ENCODE measurements at regions not wholly inside any gene's neighbourhood (a gene's known extent, or its start where the extent isn't known, plus 50 kb on each side); places are given as distances from the start of the nearest gene placed in this dataset.

GRCh38 chr10:36367362-36367761 is 725.3 kb upstream of the FZD8 start:
- no peaks in the 10 kb centered on the region for H4K20me1 ChIP-seq (ENCODE audit: insufficient read depth, low read length)
- no peak overlapping the region for H4K8ac ChIP-seq (ENCODE audit: low read depth in 2 of 2, low read length in 2 of 2)
- CTCF ChIA-PET, result interaction anchor here (0.7 to 1.0 kb wide), 2 partner anchors 32 to 45 kb away, joined by 3 read pairs; no protein-coding TSS in a partner anchor
- H2BK20ac ChIP-seq (ENCODE audit: low read depth, low read length), result no peak overlapping the region
- no CpG with 5 or more reads among the region's 3 CpGs for WGBS, 2 experiments (ENCODE audit: extremely low coverage in 2 of 2, insufficient read length in 1 of 2)
- H2BK120ac ChIP-seq (ENCODE audit: low read depth, low read length), result no peak overlapping the region
- no peaks in the 10 kb centered on the region for H3K9me1 ChIP-seq (ENCODE audit: insufficient read depth, low read length)
- no peaks in the 10 kb centered on the region for H3K79me1 ChIP-seq (ENCODE audit: low read depth in 1 of 2, low read length in 2 of 2)
- H4K91ac ChIP-seq (ENCODE audit: insufficient read depth, low read depth, low read length), result no peak overlapping the region
- DNase-seq (no peak), ATAC-seq (ENCODE audit: low read depth) (no peak)
- H3K4ac ChIP-seq (ENCODE audit: low read depth, low read length), result no peak overlapping the region
- H3K27me3 ChIP-seq (ENCODE audit: control insufficient read depth, insufficient read depth, low read length), result no peaks in the 10 kb centered on the region
- no peak overlapping the region for H3K27ac ChIP-seq (ENCODE audit: insufficient read depth, low read length)
- H3K56ac ChIP-seq (ENCODE audit: extremely low read depth, insufficient read depth, low read length), result no peak overlapping the region
- H3K4me2 ChIP-seq (ENCODE audit: low read depth, low read length), result no peak overlapping the region
- H3K4me3 ChIP-seq (ENCODE audit: insufficient read depth, low read depth, low read length), result no peak overlapping the region
- H3K36me3 ChIP-seq (ENCODE audit: control insufficient read depth, insufficient read depth, low read length), result no peaks in the 10 kb centered on the region
- H3K9me3 ChIP-seq (ENCODE audit: control insufficient read depth, insufficient read depth, low read length), result no peaks in the 10 kb centered on the region
- in situ Hi-C loops (cut with MboI; ENCODE audit: low sequenced_read_pairs) (no loop called here), intact Hi-C loops (cut with micrococcal nuclease) (no loop called here), dilution Hi-C loops (cut with HindIII; ENCODE audit: low sequenced_read_pairs, unreplicated experiment) (no loop called here)
- no peak overlapping the region for H2AFZ ChIP-seq (replicated peaks; ENCODE audit: low read length, poor library complexity)
- no peak overlapping the region for H2BK15ac ChIP-seq (ENCODE audit: low read depth, low read length)
- POLR2A ChIA-PET (ENCODE audit: unreplicated experiment), result interaction anchor here (0.5 kb wide), 1 partner anchor 1009 kb away, joined by 5 read pairs; no protein-coding TSS in a partner anchor
- no TSS peak for BruUV-seq (replicated peaks)
- no peak overlapping the region for H2AK9ac ChIP-seq (replicated peaks; ENCODE audit: low read depth, low read length, poor library complexity)
- no peak overlapping the region for H3K23ac ChIP-seq (ENCODE audit: low read depth, low read length)
- no peak overlapping the region for H3K14ac ChIP-seq (replicated peaks; ENCODE audit: low read depth, low read length)
- no peak overlapping the region for H4K5ac ChIP-seq (ENCODE audit: low read depth, low read length)
- H3K18ac ChIP-seq (ENCODE audit: low read depth, low read length), result no peak overlapping the region
- no peak overlapping the region for H2AK5ac ChIP-seq (ENCODE audit: low read depth, low read length)
- H2BK5ac ChIP-seq (ENCODE audit: low read depth, low read length, poor library complexity, severe bottlenecking), result no peak overlapping the region
- TF ChIP-seq FOS (IDR thresholded peaks at IDR 0.05; ENCODE audit: low read depth, low read length), result no peak
- no peak for TF ChIP-seq RAD21 (IDR thresholded peaks at IDR 0.05; ENCODE audit: low read length)
- TF ChIP-seq RCOR1 (IDR thresholded peaks at IDR 0.05; ENCODE audit: insufficient replicate concordance, low read length), result no peak
- no peak for TF ChIP-seq MAZ (IDR thresholded peaks at IDR 0.05; ENCODE audit: borderline replicate concordance, low read depth, low read length)
- TF ChIP-seq, protein P1, sequence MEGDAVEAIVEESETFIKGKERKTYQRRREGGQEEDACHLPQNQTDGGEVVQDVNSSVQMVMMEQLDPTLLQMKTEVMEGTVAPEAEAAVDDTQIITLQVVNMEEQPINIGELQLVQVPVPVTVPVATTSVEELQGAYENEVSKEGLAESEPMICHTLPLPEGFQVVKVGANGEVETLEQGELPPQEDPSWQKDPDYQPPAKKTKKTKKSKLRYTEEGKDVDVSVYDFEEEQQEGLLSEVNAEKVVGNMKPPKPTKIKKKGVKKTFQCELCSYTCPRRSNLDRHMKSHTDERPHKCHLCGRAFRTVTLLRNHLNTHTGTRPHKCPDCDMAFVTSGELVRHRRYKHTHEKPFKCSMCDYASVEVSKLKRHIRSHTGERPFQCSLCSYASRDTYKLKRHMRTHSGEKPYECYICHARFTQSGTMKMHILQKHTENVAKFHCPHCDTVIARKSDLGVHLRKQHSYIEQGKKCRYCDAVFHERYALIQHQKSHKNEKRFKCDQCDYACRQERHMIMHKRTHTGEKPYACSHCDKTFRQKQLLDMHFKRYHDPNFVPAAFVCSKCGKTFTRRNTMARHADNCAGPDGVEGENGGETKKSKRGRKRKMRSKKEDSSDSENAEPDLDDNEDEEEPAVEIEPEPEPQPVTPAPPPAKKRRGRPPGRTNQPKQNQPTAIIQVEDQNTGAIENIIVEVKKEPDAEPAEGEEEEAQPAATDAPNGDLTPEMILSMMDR (conservative IDR thresholded peaks at IDR 0.05; ENCODE audit: low read depth, low read length), result no peak
- no peak for TF ChIP-seq NFE2L2 (IDR thresholded peaks at IDR 0.05; ENCODE audit: low read depth, low read length)
- no peak for TF ChIP-seq BHLHE40 (IDR thresholded peaks at IDR 0.05; ENCODE audit: low read depth, low read length)
- TF ChIP-seq MAFK (IDR thresholded peaks at IDR 0.05; ENCODE audit: low read depth, low read length), result no peak
- no peak for TF ChIP-seq RFX5 (IDR thresholded peaks at IDR 0.05; ENCODE audit: low read depth, low read length)
- no peak for TF ChIP-seq USF2 (IDR thresholded peaks at IDR 0.05; ENCODE audit: low read depth, low read length)
- no peak for TF ChIP-seq CHD1 (IDR thresholded peaks at IDR 0.05; ENCODE audit: low read depth, low read length)
- no peak for TF ChIP-seq CEBPB (IDR thresholded peaks at IDR 0.05; ENCODE audit: low read depth, low read length)
- no peak overlapping the region for H3K9ac ChIP-seq (ENCODE audit: low read depth, low read length)
- H3K4me1 ChIP-seq (ENCODE audit: control insufficient read depth, insufficient read depth, low read length), result no peaks in the 10 kb centered on the region

All from IMR-90 (cell line).